Mammary epithelial cell (primary cell): ENCODE measurements at regions not wholly inside any gene's neighbourhood (a gene's known extent, or its start where the extent isn't known, plus 50 kb on each side); places are given as distances from the start of the nearest gene placed in this dataset.

Experiments
- CTCF ChIP-seq, 2 donors: IDR thresholded peaks in 1 of 2; conservative IDR thresholded peaks in 1 of 2; 2 replicates each; pipeline ENCODE4 v1.5.1; 2011 to 2012; ENCODE audit warnings: inconsistent platforms in 2 of 2, low read length in 2 of 2, mild to moderate bottlenecking in 2 of 2, control low read depth in 1 of 2, low read depth in 1 of 2; ENCODE audit not compliant: insufficient read depth in 1 of 2; ENCODE audit errors: extremely low read depth in 1 of 2
- EZH2 ChIP-seq: IDR thresholded peaks from 2 replicates; pipeline ENCODE4 v1.6.1; 2012; ENCODE audit warnings: low read length, inconsistent platforms, borderline replicate concordance

DNA sequence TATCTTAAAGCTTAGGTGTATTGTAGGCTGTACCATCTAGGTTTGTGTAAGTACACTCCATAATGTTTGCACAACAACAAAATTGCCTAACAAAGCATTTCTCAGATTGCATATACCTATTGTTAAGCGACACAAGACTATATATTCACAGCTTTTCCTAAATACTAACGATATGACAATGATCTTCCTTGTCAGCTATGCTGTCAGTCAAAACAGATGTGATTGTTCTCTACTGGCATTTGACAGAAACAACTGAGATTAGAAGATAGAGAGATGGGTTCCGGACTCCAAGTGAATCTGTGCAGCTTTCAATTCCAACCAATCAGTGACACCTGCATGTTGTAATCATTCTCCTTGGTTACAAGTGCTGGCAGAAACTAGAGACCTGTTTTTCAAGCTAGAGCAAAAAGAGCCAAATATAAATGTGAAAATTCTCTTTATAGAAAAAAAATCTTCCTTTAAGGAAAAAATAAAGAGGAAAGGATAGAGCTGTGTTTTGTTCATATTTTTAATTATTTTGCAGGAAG is 1232.3 kb upstream of the SLC39A10 start:
- TF ChIP-seq CTCF (conservative IDR thresholded peaks at IDR 0.05 in 1 of 2, IDR thresholded peaks at IDR 0.05 in 1 of 2; ENCODE audit: extremely low read depth in 1 of 2, insufficient read depth in 1 of 2, low read depth in 1 of 2, low read length in 2 of 2), result no peak
- TF ChIP-seq EZH2, result no peak
